HK-2 (cell line): ENCODE measurements at regions not wholly inside any gene's neighbourhood (a gene's known extent, or its start where the extent isn't known, plus 50 kb on each side); places are given as distances from the start of the nearest gene placed in this dataset.

Experiments used
- DNase-seq: peaks from one replicate; pipeline ENCODE4 v3.0.0-alpha.2; 2018; ENCODE audit not compliant: unreplicated experiment

GRCh38 chr7:109295158-109295557 is 725.5 kb downstream of the DNAJB9 start:
- no peak for DNase-seq

GRCh38 chr7:109308816-109309215 is 739.1 kb downstream of the DNAJB9 start:
- no peak for DNase-seq

- DNase-seq = no peak
These were observed 740.1 kb downstream of the DNAJB9 start for GRCh38 chr7:109309790-109310189.

- no peak for DNase-seq
These were observed 748.5 kb downstream of the DNAJB9 start for GRCh38 chr7:109318136-109318535.

- no peak for DNase-seq
These were observed 753.2 kb downstream of the DNAJB9 start for GRCh38 chr7:109322833-109323232.

- no peak for DNase-seq
These were observed 761.7 kb downstream of the DNAJB9 start for GRCh38 chr7:109331423-109331822.

- DNase-seq = no peak
These were observed 766.3 kb downstream of the DNAJB9 start for GRCh38 chr7:109335951-109336350.

GRCh38 chr7:109336531-109336930 is 766.9 kb downstream of the DNAJB9 start:
- DNase-seq = no peak

GRCh38 chr7:109343678-109344077 is 774.0 kb downstream of the DNAJB9 start:
- DNase-seq = no peak

- no peak for DNase-seq
These were observed 781.8 kb downstream of the DNAJB9 start for GRCh38 chr7:109351493-109351892.

- DNase-seq = no peak
These were observed 784.3 kb downstream of the DNAJB9 start for GRCh38 chr7:109354000-109354399.

GRCh38 chr7:109354552-109354951 is 784.9 kb downstream of the DNAJB9 start:
- no peak for DNase-seq

- no peak for DNase-seq
These were observed 806.1 kb downstream of the DNAJB9 start for GRCh38 chr7:109375823-109376222.

GRCh38 chr7:109376576-109376975 is 806.9 kb downstream of the DNAJB9 start:
- no peak for DNase-seq

GRCh38 chr7:109377076-109377884 is 807.6 kb downstream of the DNAJB9 start:
- no peak for DNase-seq

- no peak for DNase-seq
These were observed 817.3 kb downstream of the DNAJB9 start for GRCh38 chr7:109386959-109387358.

GRCh38 chr7:109387530-109387929 is 817.9 kb downstream of the DNAJB9 start:
- DNase-seq = no peak

GRCh38 chr7:109391240-109391639 is 821.6 kb downstream of the DNAJB9 start:
- DNase-seq = no peak

GRCh38 chr7:109402107-109402506 is 832.4 kb downstream of the DNAJB9 start:
- no peak for DNase-seq

- DNase-seq = no peak
These were observed 838.1 kb downstream of the DNAJB9 start for GRCh38 chr7:109407756-109408155.

- no peak for DNase-seq
These were observed 868.3 kb downstream of the DNAJB9 start for GRCh38 chr7:109437957-109438356.

GRCh38 chr7:109449760-109450159 is 880.1 kb downstream of the DNAJB9 start:
- DNase-seq = no peak

GRCh38 chr7:109456116-109456515 is 886.4 kb downstream of the DNAJB9 start:
- DNase-seq = no peak

GRCh38 chr7:109460296-109460695 is 890.6 kb downstream of the DNAJB9 start:
- no peak for DNase-seq
